ENCODE measurements at regions not wholly inside any gene's neighbourhood (a gene's known extent, or its start where the extent isn't known, plus 50 kb on each side); places are given as distances from the start of the nearest gene placed in this dataset.

GRCh38 chr13:44759384-44760360, 183.5 kb upstream of the TSC22D1 start:
- TF ChIP-seq CTCF (optimal IDR thresholded peaks at IDR 0.05 in 1 of 3, IDR thresholded peaks at IDR 0.05 in 1 of 3, conservative IDR thresholded peaks at IDR 0.05 in 1 of 3; ENCODE audit: extremely low read depth in 1 of 3, insufficient read depth in 2 of 3, low read length in 3 of 3): no peak
- TF ChIP-seq EZH2 (IDR thresholded peaks at IDR 0.05; ENCODE audit: low read length): no peak

Measured in keratinocyte (primary cell).